ENCODE measurements at regions not wholly inside any gene's neighbourhood (a gene's known extent, or its start where the extent isn't known, plus 50 kb on each side); places are given as distances from the start of the nearest gene placed in this dataset.
"Not testable (repeated sequence)": the region's sequence is repeated elsewhere in the genome, so short reads cannot be mapped to it uniquely, and the experiment has no call there.

DNA sequence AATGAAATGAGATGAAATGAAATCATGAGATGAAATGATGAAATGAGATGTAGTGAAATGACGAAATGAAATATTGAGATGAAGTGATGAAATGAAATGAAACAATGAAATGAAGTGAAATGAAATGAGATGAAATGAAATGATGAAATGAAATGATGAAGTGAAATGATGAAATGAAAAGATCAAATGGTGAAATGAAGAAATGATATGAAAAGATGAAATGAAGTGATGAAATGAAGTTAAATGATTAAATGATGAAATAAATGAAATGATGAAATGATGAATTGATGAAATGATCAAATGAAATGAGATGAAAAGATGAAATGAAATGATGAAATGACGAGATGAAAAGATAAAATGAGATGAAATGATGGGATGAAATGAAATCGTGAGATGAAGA, 132.3 kb upstream of the TP53TG3D start:
- not testable (repeated sequence) for TF ChIP-seq CTCF, POLR2A (IDR thresholded peaks at IDR 0.05)
